DOHH2 (cell line): ENCODE measurements at regions not wholly inside any gene's neighbourhood (a gene's known extent, or its start where the extent isn't known, plus 50 kb on each side); places are given as distances from the start of the nearest gene placed in this dataset.

ENCODE experiments used
- CTCF ChIP-seq: fragments of 200-600 bp; sonication (generic); IDR thresholded peaks from one replicate; pipeline ENCODE4 v1.5.1; 2014; ENCODE audit warnings: antibody characterized with exemption, mild to moderate bottlenecking, low read depth, low read length; ENCODE audit not compliant: poor library complexity, severe bottlenecking
- EZH2phosphoT487 ChIP-seq: fragments of 200-600 bp; sonication (generic); IDR thresholded peaks from 2 replicates; pipeline ENCODE4 v1.6.1; 2017; ENCODE audit warnings: borderline replicate concordance, mild to moderate bottlenecking, antibody characterized with exemption, low read length, moderate library complexity, mixed read lengths

- TF ChIP-seq CTCF (no peak), EZH2phosphoT487 (no peak)
Observed at GRCh38 chr6:150541576-150541975, 58.1 kb upstream of the PLEKHG1 start.
